Naive thymus-derived CD4-positive, alpha-beta T cell (primary cell): ENCODE measurements at regions not wholly inside any gene's neighbourhood (a gene's known extent, or its start where the extent isn't known, plus 50 kb on each side); places are given as distances from the start of the nearest gene placed in this dataset.
"Not testable (repeated sequence)": the region's sequence is repeated elsewhere in the genome, so short reads cannot be mapped to it uniquely, and the experiment has no call there.

ENCODE experiments used
- ATAC-seq: fragments of 150-1000 bp; cut with Tn5 transposase; 2 replicates; pipeline ENCODE4 v1.10.0; 2021; ENCODE audit warnings: mild to moderate bottlenecking, moderate library complexity
- CTCF ChIA-PET: fragments of 350-600 bp; sonication (Branson Sonifier 250); formaldehyde crosslinking; loops from one replicate; lab custom pipeline; 2021; ENCODE audit warnings: antibody characterized with exemption; lab: Charles Lee
- POLR2A ChIA-PET: fragments of 350-600 bp; sonication (Branson Sonifier 250); formaldehyde crosslinking; loops from one replicate; lab custom pipeline; 2021; ENCODE audit warnings: antibody characterized with exemption, inconsistent platforms; lab: Charles Lee
- DNase-seq, 9 donors: peaks; one replicate each; pipeline versions ENCODE4 v3.0.0 to v3.0.0-alpha.2; 2020 to 2022; ENCODE audit warnings: mixed read lengths in 1 of 9
- H3K27ac ChIP-seq: one replicate; pipeline ENCODE4 v1.7.0; 2013; ENCODE audit warnings: mild to moderate bottlenecking, low read depth, low read length, moderate library complexity
- H3K27me3 ChIP-seq, 2 donors: one replicate each; pipeline ENCODE4 v1.7.0; 2013; ENCODE audit warnings: low read length in 2 of 2, mild to moderate bottlenecking in 2 of 2, moderate library complexity in 2 of 2; ENCODE audit not compliant: control insufficient read depth in 2 of 2, insufficient read depth in 2 of 2
- H3K36me3 ChIP-seq, 3 experiments: 1 replicate in 2 of 3; 2 replicates in 1 of 3; pipeline ENCODE4 v1.7.0; 2013; ENCODE audit warnings: low read length in 3 of 3, mild to moderate bottlenecking in 3 of 3, moderate library complexity in 1 of 3; ENCODE audit not compliant: insufficient read depth in 3 of 3, control insufficient read depth in 2 of 3
- H3K4me1 ChIP-seq, 2 donors: one replicate each; pipeline ENCODE4 v1.7.0; 2013; ENCODE audit warnings: low read length in 2 of 2, mild to moderate bottlenecking in 2 of 2, moderate library complexity in 1 of 2; ENCODE audit not compliant: control insufficient read depth in 2 of 2, insufficient read depth in 2 of 2
- H3K4me3 ChIP-seq: 2 replicates; pipeline ENCODE4 v1.7.0; 2013; ENCODE audit warnings: mild to moderate bottlenecking, low read length
- H3K9me3 ChIP-seq, 3 experiments: 1 replicate in 2 of 3; 2 replicates in 1 of 3; pipeline ENCODE4 v1.7.0; 2013; ENCODE audit warnings: low read length in 3 of 3; ENCODE audit not compliant: control insufficient read depth in 2 of 3
- H3K27ac Mint-ChIP-seq, 9 donors: one replicate each; pipeline ENCODE4 v1.8.0; 2020 to 2022; ENCODE audit warnings: mixed read lengths in 9 of 9, mild to moderate bottlenecking in 8 of 9, moderate library complexity in 5 of 9, inconsistent platforms in 2 of 9
- H3K27me3 Mint-ChIP-seq, 5 donors: one replicate each; pipeline ENCODE4 v1.8.0; 2021 to 2022; ENCODE audit warnings: mixed read lengths in 5 of 5, mild to moderate bottlenecking in 1 of 5
- H3K36me3 Mint-ChIP-seq, 5 donors: one replicate each; pipeline ENCODE4 v1.8.0; 2020 to 2022; ENCODE audit warnings: mixed read lengths in 5 of 5, mild to moderate bottlenecking in 3 of 5, inconsistent platforms in 1 of 5
- H3K4me1 Mint-ChIP-seq, 7 donors: one replicate each; pipeline ENCODE4 v1.8.0; 2020 to 2022; ENCODE audit warnings: mixed read lengths in 7 of 7, mild to moderate bottlenecking in 3 of 7, inconsistent platforms in 1 of 7
- H3K4me3 Mint-ChIP-seq, 10 donors: one replicate each; pipeline ENCODE4 v1.8.0; 2020 to 2022; ENCODE audit warnings: mild to moderate bottlenecking in 10 of 10, mixed read lengths in 10 of 10, moderate library complexity in 6 of 10, inconsistent platforms in 2 of 10
- H3K9me3 Mint-ChIP-seq, 11 donors: one replicate each; pipeline ENCODE4 v1.8.0; 2020 to 2022; ENCODE audit warnings: mixed read lengths in 11 of 11, mild to moderate bottlenecking in 4 of 11, inconsistent platforms in 1 of 11, moderate library complexity in 1 of 11
- intact Hi-C, 2 donors: fragments of 100-400 bp; cut with micrococcal nuclease; formaldehyde crosslinking; loops; one replicate each; pipeline ENCODE4 v1.15.1; 2023

- ChIA-PET POLR2A (no interaction called here), CTCF (no interaction called here)
- Mint-ChIP-seq H3K36me3 (peaks cover 0 to 15% (median 10%) of the 10 kb centered on the region in 5 donors), H3K27me3 (no peaks in the 10 kb centered on the region), H3K4me1 (peaks cover 0 to 2% (median 0%) of the 10 kb centered on the region in 7 donors), H3K4me3 (no peak overlapping the region), H3K9me3 (peaks cover 4 to 29% (median 11%) of the 10 kb centered on the region in 11 donors), H3K27ac (no peak overlapping the region)
- intact Hi-C loops, result no loop called here
- no peaks in the 10 kb centered on the region for H3K9me3 ChIP-seq
- no peaks in the 10 kb centered on the region for H3K27me3 ChIP-seq
- DNase-seq, result no peak
- no peaks in the 10 kb centered on the region for H3K4me1 ChIP-seq
- no peak overlapping the region for H3K4me3 ChIP-seq
- no peak for ATAC-seq
- no peak overlapping the region for H3K27ac ChIP-seq
- H3K36me3 ChIP-seq, result no peaks in the 10 kb centered on the region
These were observed 156.8 kb upstream of the STS start for GRCh38 chrX:6990552-6991193.

GRCh38 chrX:6989858-6990257 is 157.7 kb upstream of the STS start:
- H3K27me3 ChIP-seq, result no peaks in the 10 kb centered on the region
- H3K27ac ChIP-seq, result no peak overlapping the region
- no peak for DNase-seq
- no peak overlapping the region for H3K4me3 ChIP-seq
- Mint-ChIP-seq H3K9me3 (peaks cover 3 to 23% (median 7%) of the 10 kb centered on the region in 11 donors), H3K4me3 (no peak overlapping the region), H3K27me3 (no peaks in the 10 kb centered on the region), H3K27ac (no peak overlapping the region), H3K36me3 (peaks cover 0 to 10% (median 6%) of the 10 kb centered on the region in 5 donors), H3K4me1 (peaks cover 0 to 2% (median 0%) of the 10 kb centered on the region in 7 donors)
- POLR2A ChIA-PET, result no interaction called here
- no peaks in the 10 kb centered on the region for H3K4me1 ChIP-seq
- H3K36me3 ChIP-seq, result no peaks in the 10 kb centered on the region
- intact Hi-C loops, result no loop called here
- no peaks in the 10 kb centered on the region for H3K9me3 ChIP-seq
- no peak for ATAC-seq
- CTCF ChIA-PET, result no interaction called here

GRCh38 chrX:6988694-6989093 is 158.8 kb upstream of the STS start:
- POLR2A ChIA-PET, H3K4me3 ChIP-seq, H3K27me3 ChIP-seq, H3K36me3 ChIP-seq, CTCF ChIA-PET, intact Hi-C loops, H3K36me3 Mint-ChIP-seq, H3K4me1 Mint-ChIP-seq, H3K4me3 Mint-ChIP-seq, H3K27ac ChIP-seq, ATAC-seq, H3K27me3 Mint-ChIP-seq, H3K9me3 ChIP-seq, H3K27ac Mint-ChIP-seq, DNase-seq, H3K4me1 ChIP-seq: not testable (repeated sequence)
- peaks cover 0 to 11% (median 0%) of the 10 kb centered on the region in 11 donors for H3K9me3 Mint-ChIP-seq

GRCh38 chrX:6986915-6987314 is 160.6 kb upstream of the STS start:
- H3K4me1 ChIP-seq, result no peaks in the 10 kb centered on the region
- no peaks in the 10 kb centered on the region for H3K9me3 Mint-ChIP-seq
- H3K27me3 ChIP-seq, result no peaks in the 10 kb centered on the region
- H3K9me3 ChIP-seq, result no peaks in the 10 kb centered on the region
- H3K36me3 Mint-ChIP-seq, result peaks cover 0 to 4% (median 0%) of the 10 kb centered on the region in 5 donors
- H3K4me1 Mint-ChIP-seq, result peaks cover 0 to 2% (median 0%) of the 10 kb centered on the region in 7 donors
- POLR2A ChIA-PET, result no interaction called here
- DNase-seq (no peak), ATAC-seq (no peak)
- H3K4me3 ChIP-seq, result no peak overlapping the region
- H3K27ac Mint-ChIP-seq, result no peak overlapping the region
- H3K4me3 Mint-ChIP-seq, result no peak overlapping the region
- no peaks in the 10 kb centered on the region for H3K36me3 ChIP-seq
- intact Hi-C loops, result no loop called here
- CTCF ChIA-PET, result no interaction called here
- H3K27ac ChIP-seq, result no peak overlapping the region
- no peaks in the 10 kb centered on the region for H3K27me3 Mint-ChIP-seq

- Mint-ChIP-seq H3K36me3 (peaks cover 0 to 4% (median 0%) of the 10 kb centered on the region in 5 donors), H3K9me3 (no peaks in the 10 kb centered on the region), H3K4me3 (no peak overlapping the region), H3K27me3 (no peaks in the 10 kb centered on the region), H3K4me1 (peaks cover 0 to 2% (median 0%) of the 10 kb centered on the region in 7 donors), H3K27ac (no peak overlapping the region)
- POLR2A ChIA-PET, result no interaction called here
- H3K4me3 ChIP-seq, result no peak overlapping the region
- CTCF ChIA-PET, result no interaction called here
- no peak overlapping the region for H3K27ac ChIP-seq
- H3K9me3 ChIP-seq, result no peaks in the 10 kb centered on the region
- H3K4me1 ChIP-seq, result no peaks in the 10 kb centered on the region
- no peaks in the 10 kb centered on the region for H3K27me3 ChIP-seq
- intact Hi-C loops, result no loop called here
- DNase-seq (no peak), ATAC-seq (no peak)
- H3K36me3 ChIP-seq, result no peaks in the 10 kb centered on the region
These were observed 162.0 kb upstream of the STS start for GRCh38 chrX:6985537-6985936.

GRCh38 chrX:6983207-6983955 is 164.1 kb upstream of the STS start:
- Histone ChIP-seq H3K4me1 (no peaks in the 10 kb centered on the region), H3K27me3 (no peaks in the 10 kb centered on the region), H3K27ac (no peak overlapping the region), H3K9me3 (no peaks in the 10 kb centered on the region), H3K4me3 (no peak overlapping the region), H3K36me3 (no peaks in the 10 kb centered on the region)
- Mint-ChIP-seq H3K27me3 (no peaks in the 10 kb centered on the region), H3K27ac (no peak overlapping the region), H3K36me3 (peaks cover 0 to 4% (median 0%) of the 10 kb centered on the region in 5 donors), H3K4me3 (no peak overlapping the region), H3K4me1 (no peaks in the 10 kb centered on the region), H3K9me3 (no peaks in the 10 kb centered on the region)
- intact Hi-C loops, result no loop called here
- POLR2A ChIA-PET, result no interaction called here
- CTCF ChIA-PET, result no interaction called here
- ATAC-seq, result no peak
- no peak for DNase-seq
